Stimulated activated CD8-positive, alpha-beta memory T cell treated with anti-CD3 and anti-CD28 coated beads, Interleukin-15, amount 100 ng/mL, for 1 hour (primary cell): ENCODE measurements at regions not wholly inside any gene's neighbourhood (a gene's known extent, or its start where the extent isn't known, plus 50 kb on each side); places are given as distances from the start of the nearest gene placed in this dataset.

Experiments used
- DNase-seq: peaks from one replicate; pipeline ENCODE4 v3.0.0-alpha.2; 2020; ENCODE audit warnings: low read depth

DNA sequence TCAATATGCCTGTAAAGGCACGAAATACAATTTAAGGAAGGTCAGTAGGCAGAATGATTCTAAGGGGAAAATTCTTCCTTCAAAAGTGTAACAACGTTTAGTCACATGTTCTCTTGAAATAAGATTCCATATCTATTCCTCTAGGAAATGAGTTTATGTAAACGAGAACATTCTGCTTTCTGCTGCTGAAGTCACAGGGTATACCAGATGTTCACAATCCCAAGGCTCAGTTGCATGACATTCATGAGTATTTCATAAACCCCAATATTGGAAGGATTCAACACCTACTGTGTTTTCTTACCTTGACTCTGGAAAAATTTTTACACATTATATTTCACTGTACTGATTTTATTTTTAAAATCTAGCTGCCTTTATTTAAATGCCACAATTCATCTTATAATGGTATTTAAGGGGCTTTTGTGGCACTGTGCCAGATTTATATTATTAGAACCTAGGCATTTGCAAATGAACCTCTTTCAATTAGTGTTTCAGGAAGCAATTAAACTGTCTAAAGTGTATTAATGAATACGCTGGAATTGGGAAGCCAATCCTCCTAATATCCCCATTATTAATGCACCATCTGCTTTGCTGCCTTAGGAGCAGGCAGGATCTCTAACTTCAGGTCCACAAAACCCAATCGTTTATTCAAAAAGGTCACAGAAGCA lies 542.6 kb upstream of the KLHL29 start:
- no peak for DNase-seq

DNA sequence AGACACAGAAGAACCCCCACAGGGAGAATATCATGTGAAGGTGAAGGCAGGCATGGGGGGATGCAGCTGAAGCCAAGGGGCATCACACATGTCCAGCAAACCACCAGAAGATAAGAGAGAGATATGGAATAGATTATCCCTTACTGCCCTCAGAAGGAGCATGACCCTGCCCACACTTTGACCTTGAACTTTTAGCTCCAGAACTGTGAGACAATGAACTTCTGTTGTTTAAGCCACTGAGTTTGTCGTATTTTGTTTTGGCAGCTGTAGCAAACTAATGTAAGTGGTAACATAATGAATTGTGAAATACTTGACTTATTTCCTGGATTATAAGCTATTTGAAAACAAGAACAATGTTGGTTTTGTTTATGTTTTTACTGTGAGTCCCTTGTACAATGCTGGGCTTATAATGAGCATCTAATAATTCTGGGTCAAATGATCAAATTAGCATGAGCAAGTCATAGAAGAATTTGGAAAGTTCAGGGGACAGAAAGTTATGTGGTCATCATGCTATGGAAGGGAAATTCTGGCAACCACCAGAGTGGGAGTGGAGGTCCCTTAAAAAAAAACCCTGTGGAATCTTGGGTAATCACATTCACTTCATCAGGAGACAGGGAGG lies 541.0 kb upstream of the KLHL29 start:
- DNase-seq = no peak

DNA sequence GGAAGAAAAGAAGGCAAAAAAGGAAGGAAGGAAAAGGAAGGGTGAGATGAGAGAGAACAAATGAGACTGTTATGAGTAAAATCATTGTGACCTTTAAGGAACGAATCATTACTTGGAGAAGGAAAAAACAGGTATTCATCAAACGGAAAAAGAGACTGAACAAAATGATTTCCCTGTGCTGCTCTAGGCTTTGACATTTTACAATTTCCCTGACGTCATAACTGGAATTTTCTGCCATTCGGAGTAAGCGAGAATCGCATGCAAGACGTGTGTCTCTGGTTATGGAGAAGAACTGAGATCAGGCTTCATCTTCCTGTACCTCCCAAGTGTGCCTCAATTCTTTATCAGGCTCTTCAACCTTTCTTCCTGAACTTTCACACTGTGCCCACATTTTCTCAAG lies 534.7 kb upstream of the KLHL29 start:
- DNase-seq = no peak

DNA sequence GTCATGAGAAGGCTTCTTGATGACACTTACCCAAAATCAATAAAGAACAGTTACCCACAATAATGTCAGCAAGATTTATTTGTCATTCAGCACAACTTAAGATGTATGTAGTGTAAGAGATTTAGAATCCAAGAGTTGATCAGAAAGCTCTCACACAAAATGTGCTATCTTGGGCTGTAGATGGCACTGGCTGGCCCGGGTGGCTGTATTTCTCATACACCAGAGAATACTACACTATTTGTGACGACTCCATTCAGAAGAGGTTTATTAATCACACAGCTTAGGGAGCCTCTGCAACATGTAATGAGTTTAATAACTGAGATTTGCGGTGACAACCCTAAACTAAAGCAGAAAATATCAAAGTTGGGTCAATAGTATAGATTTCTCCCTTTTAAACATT lies 530.4 kb upstream of the KLHL29 start:
- DNase-seq = no peak

DNA sequence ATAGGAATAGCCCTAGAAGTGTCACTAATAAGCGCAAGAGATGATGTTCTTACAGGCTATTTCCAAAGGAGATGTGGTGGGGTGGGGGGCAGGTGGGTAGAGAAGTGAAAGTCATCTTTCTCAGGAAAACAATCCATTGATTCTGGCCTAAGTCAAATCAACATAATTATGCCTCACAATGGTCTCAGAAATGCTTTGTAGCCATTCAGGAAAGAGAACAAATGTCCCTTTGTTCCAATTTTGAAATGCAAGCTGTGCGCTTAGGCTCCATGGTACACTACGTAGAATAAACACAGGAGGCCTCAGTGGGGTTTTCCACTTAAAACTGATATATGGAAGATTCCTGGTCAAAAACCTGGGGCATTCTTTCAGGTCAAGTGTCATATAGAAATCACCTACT lies 529.9 kb upstream of the KLHL29 start:
- no peak for DNase-seq

DNA sequence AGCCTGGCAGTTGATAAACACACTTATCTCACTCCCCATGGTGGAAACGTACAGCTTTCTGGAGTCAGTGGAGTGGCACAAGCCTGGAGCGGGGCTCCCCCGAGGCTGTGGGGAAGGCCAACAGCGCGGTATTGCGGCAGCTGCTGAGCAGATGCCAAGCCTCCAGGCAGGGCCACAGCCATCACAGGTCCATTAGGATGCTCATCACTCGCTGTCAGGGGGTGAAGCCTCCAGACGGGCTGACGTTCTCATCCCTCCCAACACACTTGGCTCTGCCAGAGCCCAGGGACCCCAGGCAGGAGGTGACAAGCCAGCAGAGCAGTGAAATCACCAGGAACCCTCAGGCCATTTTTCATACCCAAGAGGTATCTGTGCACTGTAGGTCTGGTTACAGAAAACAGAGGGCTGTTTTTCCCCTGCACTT lies 529.2 kb upstream of the KLHL29 start:
- no peak for DNase-seq

DNA sequence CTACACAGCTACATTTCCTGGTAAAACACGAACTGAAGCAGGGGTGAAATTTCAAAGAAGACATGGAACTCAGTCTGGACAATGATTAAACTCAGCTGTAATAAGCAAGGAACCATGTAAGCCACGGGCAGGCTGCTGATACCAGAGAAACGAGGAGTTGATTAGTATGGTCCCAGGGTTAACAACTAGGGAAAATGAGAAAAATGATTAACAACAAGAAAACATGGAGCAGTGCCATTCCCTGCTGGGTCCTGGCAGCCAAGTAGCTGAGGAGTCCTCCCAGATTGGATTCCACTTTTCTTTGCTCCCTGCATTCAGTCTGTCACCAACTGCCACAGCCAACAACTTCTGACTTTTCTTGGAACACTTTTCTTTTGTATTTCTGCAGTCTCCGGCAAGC lies 517.0 kb upstream of the KLHL29 start:
- DNase-seq = no peak

DNA sequence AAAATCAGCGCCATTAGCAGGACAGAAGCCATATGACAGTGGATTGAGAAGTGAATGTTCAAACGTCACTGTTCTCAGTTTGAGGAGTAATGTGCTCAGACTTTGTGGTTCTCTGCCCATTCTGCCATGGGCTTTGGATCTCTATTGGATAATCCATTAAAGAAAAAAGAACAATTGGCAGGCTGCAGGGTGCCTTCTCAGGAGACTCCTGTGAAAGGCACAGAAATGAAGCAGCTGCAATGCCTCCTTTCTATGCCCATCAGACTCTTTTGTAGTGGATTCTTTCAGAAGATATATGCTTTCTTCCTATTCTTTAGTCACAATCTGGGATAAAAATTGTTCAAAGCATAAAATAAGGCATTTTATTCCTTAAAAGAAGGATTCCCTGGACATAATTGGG lies 506.9 kb upstream of the KLHL29 start:
- no peak for DNase-seq

DNA sequence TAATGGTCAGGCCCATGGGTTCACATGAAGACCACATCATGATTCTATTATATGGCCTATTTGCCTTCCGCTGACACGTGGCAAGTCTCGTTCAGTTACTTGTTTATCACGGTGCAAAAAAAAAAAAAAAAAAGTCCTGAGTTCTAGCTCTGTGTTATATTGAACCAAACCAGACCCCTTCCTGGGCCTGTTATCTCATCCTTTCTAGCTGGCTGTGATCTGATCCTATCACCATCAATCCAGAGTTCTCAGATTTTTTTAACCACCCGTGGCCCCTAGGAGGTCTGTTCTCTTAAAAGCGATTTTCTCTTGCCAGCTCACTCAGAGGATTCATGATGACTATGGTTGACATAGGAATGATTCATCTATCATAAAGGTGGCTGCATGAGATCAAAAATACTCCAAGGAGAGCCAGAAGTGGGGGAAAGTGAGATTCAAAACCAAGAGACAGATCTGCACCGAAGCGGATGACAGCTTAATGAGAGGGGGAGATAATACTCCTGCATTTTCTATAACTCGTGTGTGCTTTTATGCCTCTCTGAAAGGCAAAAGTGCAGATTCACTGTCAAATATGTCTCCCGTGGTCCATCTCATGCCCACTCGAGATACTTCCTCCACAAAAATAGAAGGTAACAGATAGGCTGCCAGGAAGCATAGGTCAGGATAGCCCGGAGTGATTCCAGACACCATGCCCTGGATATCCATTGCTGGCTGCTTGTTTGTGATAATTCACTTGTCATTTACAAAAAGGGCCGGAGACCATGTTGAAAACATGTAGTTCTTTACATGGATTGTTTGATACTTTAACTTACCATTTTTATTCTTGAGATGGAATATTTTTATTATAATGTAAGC lies 505.7 kb upstream of the KLHL29 start:
- DNase-seq = no peak

DNA sequence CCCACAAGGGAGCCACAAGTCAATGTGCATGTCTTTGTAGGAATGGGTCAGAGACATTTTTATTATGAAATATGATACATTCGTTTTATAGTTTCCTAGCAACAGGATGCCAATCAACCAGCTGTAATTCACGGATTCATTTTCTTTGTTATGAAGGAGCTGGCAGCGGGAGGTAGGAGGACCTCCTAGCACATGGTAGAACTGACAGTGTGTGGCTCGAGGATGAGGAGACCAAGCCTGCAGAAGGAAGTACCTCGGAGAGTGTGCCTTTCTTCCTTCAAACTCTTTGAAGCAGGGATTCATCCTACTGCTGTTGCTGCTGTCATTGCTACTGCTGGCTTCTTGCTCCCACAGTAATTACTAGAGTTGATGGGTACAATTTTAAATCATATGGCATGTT lies 504.8 kb upstream of the KLHL29 start:
- no peak for DNase-seq

DNA sequence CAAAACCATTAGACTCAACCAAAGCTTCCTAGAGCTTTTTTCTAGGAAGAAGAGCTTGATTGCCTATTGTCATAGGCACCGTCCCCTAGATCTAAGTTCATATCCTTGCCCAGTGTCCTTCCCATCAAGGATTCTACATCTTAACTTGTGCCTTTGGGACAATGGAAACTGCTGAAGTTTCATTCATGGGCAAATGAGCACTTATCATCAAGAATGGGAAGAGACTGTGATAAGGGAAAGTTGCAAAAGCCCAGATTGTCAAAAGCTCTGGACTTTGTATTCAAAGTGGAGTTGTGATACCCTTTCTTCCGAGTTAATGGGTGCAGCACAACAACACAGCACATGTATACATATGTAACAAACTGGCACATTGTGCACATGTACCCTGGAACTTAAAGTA lies 503.0 kb upstream of the KLHL29 start:
- DNase-seq = no peak

DNA sequence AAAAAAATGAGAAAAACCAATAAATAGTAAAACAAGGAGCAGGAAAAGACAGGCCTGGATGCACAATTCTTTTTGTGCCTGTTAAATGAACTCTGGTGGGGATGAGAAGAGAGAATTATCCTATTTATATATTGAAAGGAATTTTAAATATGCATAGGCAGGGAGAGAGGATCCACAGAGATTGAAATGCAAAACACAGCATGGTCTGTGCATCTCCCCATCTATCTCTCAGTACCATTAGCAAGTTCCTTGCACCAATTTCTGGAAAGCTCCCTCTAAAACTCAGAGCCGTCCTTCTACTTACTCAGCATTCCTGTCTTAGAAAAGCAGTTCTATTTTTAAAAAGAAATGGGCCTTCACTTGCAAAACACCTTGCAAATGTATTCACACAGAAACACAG lies 502.3 kb upstream of the KLHL29 start:
- DNase-seq = no peak

DNA sequence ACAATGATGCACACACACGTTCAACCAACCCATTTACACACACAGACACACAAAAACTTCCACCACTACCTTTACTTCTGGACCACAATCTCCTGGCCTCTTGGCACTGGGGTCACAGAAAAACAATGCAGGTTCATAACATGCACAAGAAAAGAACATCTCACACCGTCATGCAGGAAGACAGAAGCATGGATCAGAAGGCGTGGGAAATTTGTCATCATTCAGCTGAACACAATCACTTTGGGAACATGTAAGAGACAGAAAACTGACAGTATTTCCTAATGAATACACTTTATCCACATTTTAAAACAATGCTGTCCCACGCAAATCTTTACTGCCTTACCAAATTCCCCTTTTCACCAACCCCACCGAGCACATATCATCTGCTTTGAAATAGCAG lies 501.9 kb upstream of the KLHL29 start:
- DNase-seq = no peak

DNA sequence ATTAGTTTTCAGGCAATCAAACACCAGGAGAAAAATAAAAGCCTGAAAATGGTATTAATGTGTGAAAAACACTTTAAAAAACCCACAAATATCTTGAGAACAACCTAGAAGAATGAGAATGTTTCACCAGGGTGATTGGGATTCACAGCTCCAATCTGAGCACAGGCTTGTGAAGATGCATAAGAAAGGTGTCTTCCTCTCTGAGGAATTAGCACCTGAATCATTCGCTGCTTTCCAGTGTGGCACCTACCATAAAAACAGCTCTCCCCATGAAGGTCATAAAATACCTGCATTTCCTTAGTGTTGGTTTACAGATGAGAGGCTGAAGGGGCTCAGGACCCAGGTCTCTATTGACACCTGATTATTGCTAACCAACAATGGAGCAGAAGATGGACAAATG lies 499.7 kb upstream of the KLHL29 start:
- DNase-seq = no peak

DNA sequence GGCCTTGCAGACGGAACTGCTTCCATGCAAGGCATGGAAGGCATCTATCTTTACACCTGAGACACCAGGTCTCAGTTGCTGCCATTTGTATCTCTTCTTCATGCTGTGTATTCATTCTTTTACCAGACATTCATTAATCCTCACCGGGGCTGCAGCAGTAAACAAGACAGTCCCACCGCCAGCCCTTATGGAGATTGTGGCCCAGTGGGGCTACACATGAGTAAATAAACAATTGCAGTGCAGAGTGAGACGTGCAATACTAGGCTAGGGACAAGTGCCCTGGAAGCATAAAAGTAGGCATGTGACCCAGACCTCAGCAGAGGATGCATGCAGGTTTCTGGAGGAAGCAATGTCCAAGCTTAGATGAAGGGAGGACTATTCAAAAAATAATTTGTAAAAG lies 497.6 kb upstream of the KLHL29 start:
- DNase-seq = no peak

DNA sequence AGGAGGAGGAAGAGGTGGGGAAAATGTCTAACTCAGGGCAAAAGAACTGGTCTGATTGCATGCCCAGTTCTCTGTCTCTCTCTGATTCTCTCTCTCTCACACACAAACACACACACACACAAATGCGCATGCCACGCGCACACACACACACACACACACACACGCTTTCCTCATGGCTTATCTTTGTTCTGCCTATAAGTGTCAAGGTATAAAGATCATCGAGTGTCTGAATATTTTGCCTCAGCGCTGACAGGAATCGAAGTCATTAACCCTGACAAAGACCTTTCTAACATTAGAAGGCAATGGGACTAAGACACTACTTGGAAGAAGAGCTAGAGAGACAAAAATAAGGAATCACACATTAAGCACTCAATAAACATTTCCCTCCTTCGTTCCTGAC lies 497.1 kb upstream of the KLHL29 start:
- no peak for DNase-seq

DNA sequence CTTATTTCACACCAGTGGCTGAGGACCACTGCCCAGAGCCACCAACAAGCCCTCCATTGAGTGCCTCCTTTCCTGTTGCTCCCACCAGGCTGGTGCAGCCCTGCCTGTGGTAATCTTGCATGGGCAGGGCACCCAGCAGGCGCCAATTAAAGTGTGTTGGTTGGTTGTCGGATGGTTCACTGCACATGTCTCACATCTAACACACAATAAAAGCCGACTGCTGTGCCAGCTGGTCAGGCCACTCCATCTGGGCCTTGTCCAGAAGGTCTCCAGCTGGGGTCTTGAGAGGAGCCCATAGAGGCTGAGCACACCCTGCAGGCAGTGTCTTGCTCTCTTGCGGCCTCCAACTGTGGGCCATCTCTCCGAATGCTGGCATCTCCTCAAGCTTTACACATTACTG lies 494.8 kb upstream of the KLHL29 start:
- DNase-seq = no peak

DNA sequence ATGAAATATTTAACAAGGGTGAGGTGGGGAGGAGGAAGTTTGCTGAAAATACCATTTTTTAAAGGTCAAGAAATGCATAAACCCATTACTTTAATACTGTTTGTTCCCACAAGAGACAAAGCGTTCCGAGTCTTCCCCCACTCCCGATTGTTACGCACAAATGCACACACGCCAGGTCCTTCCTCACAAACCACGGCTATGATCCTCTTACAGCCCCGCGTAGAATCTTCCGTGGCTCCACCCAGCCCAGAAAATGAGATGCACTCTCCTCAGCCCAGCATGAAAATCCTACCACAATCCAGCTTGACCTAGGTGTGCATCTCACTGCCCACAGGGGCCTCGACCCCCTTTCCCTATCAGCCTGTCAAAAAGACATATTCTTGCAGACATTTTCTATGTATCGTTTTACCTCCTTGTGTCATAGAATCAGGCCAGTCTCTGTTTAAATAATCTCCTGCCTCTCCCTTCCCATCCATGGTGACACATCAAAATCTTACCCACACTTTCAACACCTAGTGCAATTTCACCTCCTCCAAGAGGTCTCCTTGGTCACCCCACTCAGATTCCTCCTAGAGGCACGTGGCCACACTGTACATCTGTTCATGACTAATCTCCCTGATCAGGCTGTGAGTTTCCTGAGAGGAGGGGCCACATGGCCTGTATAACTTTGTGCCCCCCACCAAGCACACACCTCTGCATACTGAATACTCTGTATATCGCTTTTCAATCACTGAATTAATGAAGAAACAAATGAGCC lies 491.0 kb upstream of the KLHL29 start:
- no peak for DNase-seq

DNA sequence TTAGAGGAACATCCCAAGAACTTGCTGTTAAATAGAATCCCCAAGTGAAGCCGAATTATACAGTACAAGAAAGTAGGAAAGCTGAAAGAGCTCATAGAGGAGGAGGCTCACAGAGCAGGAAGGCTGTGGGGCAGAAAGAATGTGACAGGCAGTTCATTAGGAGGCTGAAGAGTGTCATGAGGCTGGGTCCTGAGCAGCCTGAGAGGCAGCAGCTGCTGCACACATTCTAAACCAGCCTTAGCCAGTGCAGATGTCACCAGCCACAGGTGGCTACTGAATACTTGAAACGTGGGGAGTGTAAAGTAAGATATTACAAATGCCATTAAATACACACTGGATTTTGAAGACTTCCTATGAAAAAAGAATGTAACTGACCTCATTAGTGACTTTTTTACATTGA lies 490.2 kb upstream of the KLHL29 start:
- no peak for DNase-seq

DNA sequence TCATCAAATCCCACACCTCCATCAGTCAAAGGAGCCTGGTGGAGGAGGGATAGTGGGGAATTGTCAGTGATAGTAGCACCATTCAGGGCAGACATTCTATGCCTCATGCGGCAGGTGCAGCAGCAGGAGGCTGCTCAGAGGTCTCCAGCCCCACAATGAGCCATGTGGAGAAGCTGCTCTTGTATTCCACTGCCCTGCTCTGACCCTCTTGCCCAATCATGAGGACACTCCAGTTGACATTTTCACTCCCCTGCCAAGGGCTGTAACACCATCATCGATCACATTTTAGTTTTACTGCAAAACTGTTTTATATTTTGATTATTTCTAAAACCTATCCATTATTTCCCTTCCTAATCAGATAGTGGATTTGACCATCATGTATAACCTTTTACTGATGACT lies 487.6 kb upstream of the KLHL29 start:
- no peak for DNase-seq

DNA sequence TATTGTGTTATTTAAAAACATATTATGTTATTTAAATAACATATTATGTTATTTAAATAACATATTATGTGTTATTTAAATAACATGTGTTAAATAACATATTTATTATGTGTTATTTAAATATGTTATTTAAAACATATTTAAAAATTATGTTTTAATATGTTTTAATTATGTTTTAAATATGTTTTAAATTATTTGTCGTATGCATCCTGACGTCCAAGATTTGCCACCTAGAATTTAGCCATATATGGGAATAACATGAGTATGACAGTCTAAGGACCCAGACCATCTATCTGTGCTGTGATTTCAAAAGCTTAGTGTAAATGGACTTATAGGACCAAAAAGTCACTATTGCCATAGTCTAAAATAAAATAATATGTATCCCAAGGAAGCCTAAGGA lies 484.3 kb upstream of the KLHL29 start:
- no peak for DNase-seq

DNA sequence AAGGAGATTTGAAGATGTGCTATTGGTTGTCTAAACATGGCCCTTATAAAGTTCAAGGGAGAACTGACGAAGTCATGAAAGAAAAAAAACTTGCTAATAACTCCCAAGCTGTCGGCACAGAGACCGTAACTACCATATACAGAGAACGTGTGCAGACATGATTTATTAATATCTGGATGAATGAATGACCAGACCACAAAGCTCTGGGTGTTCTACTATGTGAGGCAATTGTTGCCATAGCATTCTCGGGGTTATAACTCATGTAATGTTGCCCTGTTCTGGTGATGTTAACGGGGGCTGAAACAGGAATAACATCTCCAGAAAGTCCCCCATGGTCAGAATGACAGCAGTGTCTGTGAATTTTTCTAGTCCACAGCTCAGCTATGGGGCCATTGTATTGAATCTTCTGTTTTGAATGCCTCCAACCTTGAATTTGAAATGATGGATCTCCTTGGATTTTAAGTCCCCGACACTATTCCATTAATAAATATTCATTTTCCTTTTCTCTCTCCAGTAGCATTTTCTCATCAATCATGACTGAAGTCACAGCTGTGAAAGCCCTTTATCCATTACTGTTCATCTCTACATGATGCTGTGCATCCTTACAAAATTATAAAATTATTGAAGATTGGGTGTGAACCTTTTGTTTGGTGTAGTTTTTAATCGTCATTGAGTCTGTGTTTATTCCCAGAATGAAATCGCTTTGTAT lies 483.4 kb upstream of the KLHL29 start:
- no peak for DNase-seq
